Endothelial cell of umbilical vein (primary cell): ENCODE measurements at regions not wholly inside any gene's neighbourhood (a gene's known extent, or its start where the extent isn't known, plus 50 kb on each side); places are given as distances from the start of the nearest gene placed in this dataset.
"Not testable (repeated sequence)": the region's sequence is repeated elsewhere in the genome, so short reads cannot be mapped to it uniquely, and the experiment has no call there.

Source experiments
- BruUV-seq: library from RNA; stranded (reverse); fragments of 400-500 nt; replicated peaks from 2 replicates; lab custom pipeline; 2021; lab: Mats Ljungman, UMichigan
- CTCF ChIA-PET: fragments of 300-600, 350-600 bp; sonication (Branson Sonifier 250); formaldehyde crosslinking; loops from one replicate; lab custom pipeline; 2021; ENCODE audit warnings: antibody characterized with exemption, inconsistent platforms; lab: Charles Lee
- POLR2A ChIA-PET: fragments of 300-600, 350-600 bp; sonication (Branson Sonifier 250); formaldehyde crosslinking; loops from one replicate; lab custom pipeline; 2021; ENCODE audit warnings: antibody characterized with exemption, inconsistent platforms; lab: Charles Lee
- DNase-seq: peaks from one replicate; pipeline ENCODE4 v3.0.0-alpha.2; 2011; ENCODE audit warnings: low read depth, low spot score
- FAIRE-seq: peaks from 2 replicates; lab custom pipeline; 2011; peaks lifted over from hg19 to GRCh38; lab: Jason Lieb, UNC
- H2AFZ ChIP-seq: 2 replicates; pipeline ENCODE4 v1.6.0; 2012; ENCODE audit warnings: low read depth, low read length, control low read depth, inconsistent platforms
- H3K27ac ChIP-seq: 2 replicates; pipeline ENCODE4 v1.5.1; 2011; ENCODE audit warnings: low read depth, mild to moderate bottlenecking, control low read depth, low read length, moderate library complexity; ENCODE audit not compliant: insufficient read depth
- H3K27me3 ChIP-seq, 2 experiments: 2 replicates each; pipeline versions ENCODE4 v1.6.0 to v1.6.1; 2011; ENCODE audit warnings: low read length in 2 of 2, mixed read lengths in 1 of 2; ENCODE audit not compliant: control insufficient read depth in 2 of 2, insufficient read depth in 2 of 2
- H3K36me3 ChIP-seq, 2 experiments: 2 replicates in 1 of 2; 3 replicates in 1 of 2; pipeline ENCODE4 v1.5.1; 2011; ENCODE audit warnings: low read length in 2 of 2, mild to moderate bottlenecking in 1 of 2, moderate library complexity in 1 of 2; ENCODE audit not compliant: control insufficient read depth in 2 of 2, insufficient read depth in 2 of 2; ENCODE audit errors: extremely low read depth in 1 of 2
- H3K4me1 ChIP-seq: 3 replicates; pipeline ENCODE4 v1.5.1; 2011; ENCODE audit warnings: mild to moderate bottlenecking, low read length; ENCODE audit not compliant: control insufficient read depth, insufficient read depth; ENCODE audit errors: extremely low read depth
- H3K4me2 ChIP-seq: 2 replicates; pipeline ENCODE4 v1.6.1; 2011; ENCODE audit warnings: low read length, control low read depth, mixed read lengths; ENCODE audit not compliant: insufficient read depth
- H3K4me3 ChIP-seq, 3 experiments: fragments of 200-600 bp in 1 of 3; sonication (generic), shearing (Covaris generic) in 1 of 3; replicated peaks in 1 of 3; 2 replicates each; pipeline ENCODE4 v1.5.1; 2011 to 2016; ENCODE audit warnings: control low read depth in 3 of 3, low read length in 3 of 3, mild to moderate bottlenecking in 2 of 3, inconsistent platforms in 1 of 3, low read depth in 1 of 3, moderate library complexity in 1 of 3; ENCODE audit not compliant: insufficient read depth in 1 of 3
- H3K79me2 ChIP-seq: 2 replicates; pipeline ENCODE4 v1.6.0; 2012; ENCODE audit warnings: low read length, inconsistent platforms; ENCODE audit not compliant: control insufficient read depth, insufficient read depth
- H3K9ac ChIP-seq: replicated peaks from 2 replicates; pipeline ENCODE3; 2011; ENCODE audit warnings: low read length, control low read depth; ENCODE audit not compliant: insufficient read depth; ENCODE audit errors: extremely low read depth
- H3K9me1 ChIP-seq: replicated peaks from 3 replicates; pipeline ENCODE4 v1.6.0; 2011; ENCODE audit warnings: mild to moderate bottlenecking, low read length; ENCODE audit not compliant: control insufficient read depth, insufficient read depth; ENCODE audit errors: extremely low read depth
- H3K9me3 ChIP-seq: replicated peaks from 2 replicates; pipeline ENCODE4 v1.5.1; 2012; ENCODE audit warnings: low read length, inconsistent platforms; ENCODE audit not compliant: control insufficient read depth, insufficient read depth
- H4K20me1 ChIP-seq: replicated peaks from 2 replicates; pipeline ENCODE3; 2011; ENCODE audit warnings: mild to moderate bottlenecking, low read length; ENCODE audit not compliant: control insufficient read depth, insufficient read depth; ENCODE audit errors: extremely low read depth
- CTCF ChIP-seq, 2 donors: IDR thresholded peaks; 1 replicate in 1 of 2; 2 replicates in 1 of 2; pipeline ENCODE4 v1.5.1; 2011; ENCODE audit warnings: low read length in 2 of 2, mild to moderate bottlenecking in 2 of 2, moderate library complexity in 2 of 2, control low read depth in 1 of 2, inconsistent platforms in 1 of 2, low read depth in 1 of 2; ENCODE audit not compliant: insufficient read depth in 1 of 2; ENCODE audit errors: extremely low read depth in 1 of 2
- EZH2 ChIP-seq: IDR thresholded peaks from 2 replicates; pipeline ENCODE4 v1.6.1; 2012; ENCODE audit warnings: borderline replicate concordance, low read depth, mild to moderate bottlenecking, moderate library complexity, low read length, inconsistent platforms; ENCODE audit not compliant: severe bottlenecking
- GATA2 ChIP-seq: IDR thresholded peaks from 2 replicates; pipeline ENCODE4 v1.7.0; 2011; ENCODE audit warnings: low read depth, mild to moderate bottlenecking, moderate library complexity, mixed read lengths, low read length; ENCODE audit not compliant: insufficient read length, insufficient read depth
- JUN ChIP-seq: IDR thresholded peaks from 2 replicates; pipeline ENCODE4 v1.6.1; 2011; ENCODE audit warnings: borderline replicate concordance, low read depth; ENCODE audit not compliant: insufficient read length, insufficient read depth
- MAX ChIP-seq: IDR thresholded peaks from 2 replicates; pipeline ENCODE4 v1.6.1; 2011; ENCODE audit not compliant: insufficient read depth, insufficient read length
- MYC ChIP-seq: IDR thresholded peaks from one replicate; pipeline ENCODE4 v1.6.1; 2011; ENCODE audit warnings: mild to moderate bottlenecking, low read depth, low read length
- POLR2AphosphoS5 ChIP-seq: IDR thresholded peaks from 2 replicates; pipeline ENCODE4 v1.6.1; 2012; ENCODE audit warnings: low read depth, mild to moderate bottlenecking, control low read depth, low read length, moderate library complexity; ENCODE audit not compliant: insufficient read depth
- dilution Hi-C: fragments of 300-500 bp; cut with MboI; formaldehyde crosslinking; loops from one replicate; pipeline ENCODE4 v1.15.0; 2019; ENCODE audit warnings: low sequenced_read_pairs; ENCODE audit not compliant: extremely low pct_ligation_motif_present
- intact Hi-C: fragments of 100-400 bp; cut with micrococcal nuclease; formaldehyde crosslinking; loops from one replicate; pipeline ENCODE4 v1.10.0; 2022

DNA sequence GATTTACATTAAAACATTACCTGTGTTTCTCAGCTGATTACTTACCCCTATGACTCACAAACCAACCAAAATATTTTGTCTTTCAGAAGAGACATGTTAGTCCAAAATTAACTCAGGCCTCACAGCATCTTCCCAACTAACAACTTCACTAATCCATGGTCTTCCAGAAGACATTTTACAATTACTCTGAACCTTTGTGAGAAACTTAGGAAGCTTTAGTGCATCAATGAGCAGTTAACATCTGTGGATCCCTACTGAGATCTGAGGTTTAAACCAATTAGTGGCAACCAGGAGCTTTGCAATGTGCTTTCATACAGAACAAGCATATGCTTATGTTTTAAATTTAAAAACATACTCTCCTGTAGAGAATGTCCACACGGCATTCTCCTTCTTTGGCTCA, 269.7 kb downstream of the UBE3D start:
- no peaks in the 10 kb centered on the region for H3K9me1 ChIP-seq
- H2AFZ ChIP-seq, result no peak overlapping the region
- H3K4me3 ChIP-seq, result no peak overlapping the region
- dilution Hi-C loops (no loop called here), intact Hi-C loops (no loop called here)
- H3K9me3 ChIP-seq, result no peaks in the 10 kb centered on the region
- TF ChIP-seq JUN, result no peak
- TF ChIP-seq POLR2AphosphoS5, result no peak
- TF ChIP-seq GATA2, result no peak
- BruUV-seq, result no TSS peak
- H3K36me3 ChIP-seq, result no peaks in the 10 kb centered on the region
- DNase-seq (no peak), FAIRE-seq (no peak)
- no peak overlapping the region for H3K27ac ChIP-seq
- no peaks in the 10 kb centered on the region for H3K79me2 ChIP-seq
- no peak overlapping the region for H3K9ac ChIP-seq
- CTCF ChIA-PET, result no interaction called here
- no peaks in the 10 kb centered on the region for H4K20me1 ChIP-seq
- no peaks in the 10 kb centered on the region for H3K4me1 ChIP-seq
- peaks cover 0 to 2% of the 10 kb centered on the region in 2 experiments for H3K27me3 ChIP-seq
- POLR2A ChIA-PET, result no interaction called here
- H3K4me2 ChIP-seq, result no peak overlapping the region

DNA sequence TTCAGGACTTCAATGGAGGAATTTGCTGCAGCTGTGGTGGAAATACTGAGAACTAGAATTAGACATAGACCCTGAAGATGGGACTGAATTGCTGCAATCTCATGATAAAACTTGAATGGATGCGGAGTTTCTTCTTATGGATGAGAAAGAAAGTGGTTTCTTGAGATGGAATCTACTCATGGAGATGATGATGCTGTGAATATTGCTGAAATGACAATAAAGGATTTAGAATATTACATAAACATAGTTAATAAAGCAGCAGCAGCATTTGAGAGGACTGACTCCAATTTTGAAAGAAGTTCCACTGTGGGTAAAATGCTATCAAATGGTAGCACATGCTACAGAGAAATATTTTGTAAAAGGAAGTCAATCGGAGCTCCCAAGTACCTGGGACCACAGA, 264.6 kb downstream of the UBE3D start:
- intact Hi-C loops, result no loop called here
- Histone ChIP-seq H3K9me3 (no peaks in the 10 kb centered on the region), H2AFZ (no peak overlapping the region), H3K4me1 (no peaks in the 10 kb centered on the region), H3K79me2 (no peaks in the 10 kb centered on the region), H3K36me3 (no peaks in the 10 kb centered on the region), H4K20me1 (no peaks in the 10 kb centered on the region), H3K9me1 (no peaks in the 10 kb centered on the region), H3K9ac (no peak overlapping the region), H3K4me3 (no peak overlapping the region), H3K27me3 (peaks cover 0 to 2% of the 10 kb centered on the region in 2 experiments), H3K4me2 (no peak overlapping the region), H3K27ac (no peak overlapping the region)
- DNase-seq, result no peak
- no peak for TF ChIP-seq MAX
- TF ChIP-seq POLR2AphosphoS5, result no peak
- TF ChIP-seq JUN, result no peak
- TF ChIP-seq MYC, result no peak
- no peak for TF ChIP-seq CTCF (IDR thresholded peaks at IDR 0.05; ENCODE audit: extremely low read depth in 1 of 2, insufficient read depth in 1 of 2, low read depth in 1 of 2, low read length in 2 of 2)
- TF ChIP-seq EZH2, result no peak
- FAIRE-seq, result no peak
- ChIA-PET CTCF (interaction anchor here (1.5 kb wide), 1 partner anchor 10 kb away, joined by 3 read pairs; no protein-coding TSS in a partner anchor), POLR2A (no interaction called here)
- dilution Hi-C loops, result no loop called here
- no TSS peak for BruUV-seq

GRCh38 chr6:82816243-82816642, 249.4 kb downstream of the UBE3D start:
- DNase-seq, POLR2A ChIA-PET, H3K36me3 ChIP-seq: not testable (repeated sequence)

More at GRCh38 chr6:82816243-82816642, 249.4 kb downstream of the UBE3D start:
- H3K9me1 ChIP-seq, H2AFZ ChIP-seq, H3K9ac ChIP-seq, H3K27ac ChIP-seq, intact Hi-C loops, FAIRE-seq, H3K4me2 ChIP-seq, H3K27me3 ChIP-seq, H3K79me2 ChIP-seq, CTCF ChIA-PET, dilution Hi-C loops, H4K20me1 ChIP-seq, H3K4me3 ChIP-seq, H3K9me3 ChIP-seq, BruUV-seq, H3K4me1 ChIP-seq: not testable (repeated sequence)
